ENCODE measurements at regions not wholly inside any gene's neighbourhood (a gene's known extent, or its start where the extent isn't known, plus 50 kb on each side); places are given as distances from the start of the nearest gene placed in this dataset.

DNA sequence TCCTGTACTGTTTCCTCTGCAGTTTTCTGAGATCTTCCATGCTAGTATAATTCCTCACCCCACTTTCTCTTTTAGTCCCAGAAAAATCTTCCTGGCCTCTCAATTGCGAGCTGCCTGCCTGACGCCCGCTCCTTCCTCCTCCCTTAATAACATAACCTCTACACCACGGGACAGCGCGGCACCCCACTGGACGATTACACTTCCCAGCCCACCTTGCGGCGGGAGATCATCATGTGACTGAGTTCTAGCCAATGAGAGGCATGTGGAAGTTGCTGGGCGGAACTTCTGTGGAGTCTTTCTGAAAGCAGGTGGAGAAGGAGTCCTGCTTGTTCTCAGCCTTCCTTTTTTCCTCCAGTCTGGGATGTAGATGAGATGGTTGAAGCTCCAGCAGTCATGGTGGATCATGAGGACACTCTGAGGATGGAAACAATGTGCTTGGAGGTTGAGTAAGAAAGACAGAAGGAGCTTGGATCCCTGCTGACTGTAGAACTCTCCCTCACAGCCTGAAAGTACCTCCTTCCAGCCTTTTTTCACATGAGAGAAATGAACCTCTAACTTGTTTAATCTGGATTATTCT is 133.6 kb upstream of the VRK1 start:
- no peak for DNase-seq (ENCODE audit: low read depth)
- no peak overlapping the region for H3K4me3 ChIP-seq (ENCODE audit: low read depth, low read length)
- TF ChIP-seq, protein P1, sequence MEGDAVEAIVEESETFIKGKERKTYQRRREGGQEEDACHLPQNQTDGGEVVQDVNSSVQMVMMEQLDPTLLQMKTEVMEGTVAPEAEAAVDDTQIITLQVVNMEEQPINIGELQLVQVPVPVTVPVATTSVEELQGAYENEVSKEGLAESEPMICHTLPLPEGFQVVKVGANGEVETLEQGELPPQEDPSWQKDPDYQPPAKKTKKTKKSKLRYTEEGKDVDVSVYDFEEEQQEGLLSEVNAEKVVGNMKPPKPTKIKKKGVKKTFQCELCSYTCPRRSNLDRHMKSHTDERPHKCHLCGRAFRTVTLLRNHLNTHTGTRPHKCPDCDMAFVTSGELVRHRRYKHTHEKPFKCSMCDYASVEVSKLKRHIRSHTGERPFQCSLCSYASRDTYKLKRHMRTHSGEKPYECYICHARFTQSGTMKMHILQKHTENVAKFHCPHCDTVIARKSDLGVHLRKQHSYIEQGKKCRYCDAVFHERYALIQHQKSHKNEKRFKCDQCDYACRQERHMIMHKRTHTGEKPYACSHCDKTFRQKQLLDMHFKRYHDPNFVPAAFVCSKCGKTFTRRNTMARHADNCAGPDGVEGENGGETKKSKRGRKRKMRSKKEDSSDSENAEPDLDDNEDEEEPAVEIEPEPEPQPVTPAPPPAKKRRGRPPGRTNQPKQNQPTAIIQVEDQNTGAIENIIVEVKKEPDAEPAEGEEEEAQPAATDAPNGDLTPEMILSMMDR (IDR thresholded peaks at IDR 0.05; ENCODE audit: insufficient read depth, low read length) = no peak

DNA sequence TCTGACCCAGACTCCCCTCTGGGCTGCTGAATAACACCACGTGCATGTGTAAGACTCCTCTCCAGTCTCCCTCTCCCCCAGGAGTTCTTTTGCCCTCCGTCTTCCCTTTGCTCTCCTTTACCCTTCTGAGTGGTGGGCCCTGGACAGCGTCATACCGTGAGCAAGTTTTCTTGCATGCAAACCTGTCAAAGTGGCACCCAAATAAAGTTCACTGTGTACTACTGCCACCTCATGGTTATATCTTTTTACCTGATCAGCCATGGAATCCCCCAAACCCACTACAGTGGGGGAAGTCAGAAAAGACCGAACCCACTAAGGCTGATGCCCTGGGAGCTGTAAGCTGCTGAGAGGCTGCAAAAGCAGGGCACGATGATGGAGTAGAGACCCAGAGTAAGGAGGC is 131.1 kb upstream of the VRK1 start:
- TF ChIP-seq, protein P1 (IDR thresholded peaks at IDR 0.05; ENCODE audit: insufficient read depth, low read length) = no peak
- DNase-seq (ENCODE audit: low read depth) = no peak
- no peak overlapping the region for H3K4me3 ChIP-seq (ENCODE audit: low read depth, low read length)

DNA sequence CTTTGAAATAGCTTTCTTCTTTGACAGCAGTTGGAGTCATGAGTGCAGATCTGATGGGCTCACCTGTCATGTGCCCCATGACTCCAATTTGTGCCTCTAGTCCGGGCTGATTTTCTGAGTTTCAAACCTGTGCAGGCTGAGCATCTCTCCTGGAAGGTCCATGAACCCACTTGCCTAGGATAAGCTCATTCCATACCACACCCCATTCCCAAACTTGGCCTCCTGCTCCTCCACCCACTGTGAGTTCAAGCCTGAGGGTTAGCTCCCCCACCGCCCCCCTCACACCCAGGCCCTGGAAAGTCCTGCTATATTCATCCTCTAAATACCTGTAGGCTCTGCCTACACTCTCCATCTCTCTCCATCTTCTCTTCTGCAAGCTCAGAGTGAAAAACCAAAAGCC is 126.8 kb upstream of the VRK1 start:
- TF ChIP-seq, protein P1 (IDR thresholded peaks at IDR 0.05; ENCODE audit: insufficient read depth, low read length) = no peak
- no peak overlapping the region for H3K4me3 ChIP-seq (ENCODE audit: low read depth, low read length)
- no peak for DNase-seq (ENCODE audit: low read depth)

DNA sequence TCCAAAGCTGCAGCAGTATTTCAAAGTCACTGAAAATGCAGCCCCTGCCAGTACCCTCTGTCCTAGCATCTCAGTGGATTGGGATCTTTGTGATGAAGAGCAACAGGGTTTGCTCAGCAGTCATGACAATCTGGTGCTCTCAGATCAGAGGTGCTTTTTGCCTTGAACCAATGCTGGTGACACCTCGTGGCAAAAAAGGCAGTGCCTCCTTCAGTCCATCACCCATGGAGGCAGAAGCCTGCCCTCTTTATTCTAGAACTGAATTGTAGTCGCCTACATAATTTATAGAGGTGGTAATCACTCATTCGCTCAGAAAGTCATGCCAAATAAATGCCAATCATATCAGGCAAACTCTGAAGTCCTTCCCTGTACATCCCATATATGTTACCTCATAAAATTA is 126.0 kb upstream of the VRK1 start:
- TF ChIP-seq, protein P1 (IDR thresholded peaks at IDR 0.05; ENCODE audit: insufficient read depth, low read length) = no peak
- no peak overlapping the region for H3K4me3 ChIP-seq (ENCODE audit: low read depth, low read length)
- DNase-seq (ENCODE audit: low read depth) = no peak

DNA sequence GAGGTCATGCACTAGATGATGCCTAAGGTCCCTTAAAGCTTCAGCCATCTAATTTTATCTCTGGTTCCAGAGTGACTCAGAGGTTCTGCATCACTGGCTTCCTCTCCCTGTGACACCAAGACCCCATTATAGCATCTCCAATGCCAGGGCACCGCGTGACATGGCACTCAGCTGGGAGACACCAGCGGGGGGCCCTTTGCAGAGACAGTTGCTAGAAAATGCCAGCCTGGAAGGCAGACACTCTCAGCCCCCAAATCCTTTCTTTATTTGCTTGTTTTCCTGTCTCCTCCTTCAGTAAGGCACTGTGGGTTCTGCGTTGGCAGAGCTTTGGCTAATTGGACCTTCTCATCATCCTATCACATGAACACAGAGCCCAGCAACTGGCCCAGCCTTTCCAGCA is 123.5 kb upstream of the VRK1 start:
- TF ChIP-seq, protein P1 (IDR thresholded peaks at IDR 0.05; ENCODE audit: insufficient read depth, low read length) = no peak
- no peak for DNase-seq (ENCODE audit: low read depth)
- H3K4me3 ChIP-seq (ENCODE audit: low read depth, low read length) = no peak overlapping the region

DNA sequence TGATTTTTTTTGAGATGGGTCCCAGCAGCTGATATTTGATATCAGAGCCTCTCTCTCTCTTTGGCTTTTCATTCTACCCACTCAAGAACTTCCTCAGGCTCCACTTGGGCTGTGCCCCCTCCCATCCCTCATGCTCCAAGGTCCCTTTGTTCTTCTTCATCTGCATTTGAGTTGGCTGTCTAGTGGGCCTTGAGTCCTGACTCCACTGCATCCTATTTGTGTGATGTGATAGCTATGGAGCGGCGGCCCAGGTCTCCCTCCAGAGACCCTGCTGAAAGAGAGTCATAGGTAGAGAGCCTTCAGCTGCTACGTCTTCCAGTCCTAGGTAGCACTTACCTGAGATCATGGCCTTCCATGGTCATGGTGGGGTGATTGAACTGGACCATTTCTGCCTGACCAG is 123.1 kb upstream of the VRK1 start:
- no peak overlapping the region for H3K4me3 ChIP-seq (ENCODE audit: low read depth, low read length)
- TF ChIP-seq, protein P1 (IDR thresholded peaks at IDR 0.05; ENCODE audit: insufficient read depth, low read length) = no peak
- no peak for DNase-seq (ENCODE audit: low read depth)

DNA sequence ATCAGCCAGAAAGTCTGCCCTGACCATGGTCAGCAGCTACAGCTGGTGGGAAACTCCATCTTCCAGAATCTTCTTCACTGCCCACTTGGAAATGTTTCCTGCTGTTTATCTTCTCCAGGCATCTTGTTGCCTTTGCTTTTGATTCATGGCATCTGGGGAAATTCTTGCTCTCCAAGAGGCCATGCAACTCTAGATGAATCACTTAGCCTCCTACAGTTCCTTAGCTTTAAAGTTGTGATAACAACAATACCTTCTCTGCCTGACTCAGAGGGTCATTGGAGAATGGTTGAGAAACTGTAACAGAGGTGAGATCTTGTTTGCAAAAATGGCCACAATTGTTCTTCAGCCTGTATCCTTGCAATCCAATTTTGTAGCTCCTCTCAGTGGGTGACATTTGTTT is 121.0 kb upstream of the VRK1 start:
- TF ChIP-seq, protein P1 (IDR thresholded peaks at IDR 0.05; ENCODE audit: insufficient read depth, low read length) = no peak
- DNase-seq (ENCODE audit: low read depth) = peak; percentile 25
- H3K4me3 ChIP-seq (ENCODE audit: low read depth, low read length) = no peak overlapping the region
